ENCODE measurements at regions not wholly inside any gene's neighbourhood (a gene's known extent, or its start where the extent isn't known, plus 50 kb on each side); places are given as distances from the start of the nearest gene placed in this dataset.

GRCh38 chr14:101250948-101251811, 310.1 kb upstream of the DIO3 start:
- no peak for DNase-seq
- Histone ChIP-seq H3K9me3 (replicated peaks; ENCODE audit: control insufficient read depth, low read depth, low read length) (no peaks in the 10 kb centered on the region), H3K36me3 (ENCODE audit: control insufficient read depth, insufficient read depth, low read length) (no peaks in the 10 kb centered on the region), H3K27ac (ENCODE audit: low read length) (no peak overlapping the region), H3K4me1 (ENCODE audit: control insufficient read depth, insufficient read depth, low read length) (peaks cover 8% of the 10 kb centered on the region), H3K27me3 (ENCODE audit: control insufficient read depth, insufficient read depth, low read length) (no peaks in the 10 kb centered on the region), H3K4me3 (ENCODE audit: low read length) (no peak overlapping the region)
- WGBS (ENCODE audit: insufficient coverage), result 90% methylated on average over 13 of the region's 15 CpGs

GRCh38 chr14:101251812-101252442, 309.4 kb upstream of the DIO3 start:
- 83% methylated on average over 13 of the region's 15 CpGs for WGBS (ENCODE audit: insufficient coverage)
- no peak for DNase-seq

DNA sequence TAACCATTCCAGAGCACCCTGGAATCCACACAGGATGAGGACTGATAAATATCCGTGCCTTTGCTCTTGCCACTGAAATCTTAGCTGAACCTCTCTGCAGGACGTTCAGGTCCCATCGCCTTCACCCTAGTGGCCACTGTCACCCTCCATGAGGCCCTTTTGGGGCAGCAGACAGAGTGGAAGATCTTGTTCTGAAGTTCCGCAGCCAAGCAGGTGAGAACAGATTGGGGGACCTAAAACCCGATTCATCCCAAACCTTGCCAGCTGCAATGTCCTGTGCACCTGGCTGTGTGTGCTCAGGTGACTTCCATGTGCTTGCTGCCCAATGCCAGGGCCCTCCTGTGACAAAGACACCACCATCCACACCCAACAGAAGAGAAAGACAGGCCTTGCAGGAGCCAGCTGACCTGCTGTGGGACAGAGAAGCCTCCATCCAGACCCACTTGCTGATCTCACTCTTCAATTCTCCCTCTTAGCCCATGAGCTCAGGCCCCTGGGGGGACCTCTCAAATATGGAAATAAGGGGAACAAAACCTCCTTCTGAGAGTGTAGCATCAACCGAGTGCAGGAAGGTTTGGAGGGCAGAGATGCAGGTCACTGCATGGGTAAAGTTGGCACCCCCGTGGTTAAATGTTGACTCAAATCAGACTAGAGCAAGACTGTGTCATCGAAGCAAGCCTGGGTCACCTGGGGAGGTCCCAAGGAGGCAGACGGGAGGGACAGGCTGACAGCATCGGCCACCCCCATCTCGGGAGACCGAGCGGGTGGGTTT, 308.7 kb upstream of the DIO3 start:
- no peak overlapping the region for H3K27ac ChIP-seq (ENCODE audit: low read length)
- peaks cover 8% of the 10 kb centered on the region for H3K4me1 ChIP-seq (ENCODE audit: control insufficient read depth, insufficient read depth, low read length)
- H3K9me3 ChIP-seq (replicated peaks; ENCODE audit: control insufficient read depth, low read depth, low read length), result no peaks in the 10 kb centered on the region
- WGBS (ENCODE audit: insufficient coverage), result 84% methylated on average over 10 of the region's 13 CpGs
- DNase-seq, result no peak
- no peaks in the 10 kb centered on the region for H3K36me3 ChIP-seq (ENCODE audit: control insufficient read depth, insufficient read depth, low read length)
- H3K27me3 ChIP-seq (ENCODE audit: control insufficient read depth, insufficient read depth, low read length), result peaks cover 5% of the 10 kb centered on the region
- H3K4me3 ChIP-seq (ENCODE audit: low read length), result no peak overlapping the region

More at GRCh38 chr14:101251812-101252442, 309.4 kb upstream of the DIO3 start:
- Histone ChIP-seq H3K27me3 (ENCODE audit: control insufficient read depth, insufficient read depth, low read length) (no peaks in the 10 kb centered on the region), H3K36me3 (ENCODE audit: control insufficient read depth, insufficient read depth, low read length) (no peaks in the 10 kb centered on the region), H3K4me1 (ENCODE audit: control insufficient read depth, insufficient read depth, low read length) (peaks cover 8% of the 10 kb centered on the region), H3K27ac (ENCODE audit: low read length) (no peak overlapping the region), H3K4me3 (ENCODE audit: low read length) (no peak overlapping the region), H3K9me3 (replicated peaks; ENCODE audit: control insufficient read depth, low read depth, low read length) (no peaks in the 10 kb centered on the region)

DNA sequence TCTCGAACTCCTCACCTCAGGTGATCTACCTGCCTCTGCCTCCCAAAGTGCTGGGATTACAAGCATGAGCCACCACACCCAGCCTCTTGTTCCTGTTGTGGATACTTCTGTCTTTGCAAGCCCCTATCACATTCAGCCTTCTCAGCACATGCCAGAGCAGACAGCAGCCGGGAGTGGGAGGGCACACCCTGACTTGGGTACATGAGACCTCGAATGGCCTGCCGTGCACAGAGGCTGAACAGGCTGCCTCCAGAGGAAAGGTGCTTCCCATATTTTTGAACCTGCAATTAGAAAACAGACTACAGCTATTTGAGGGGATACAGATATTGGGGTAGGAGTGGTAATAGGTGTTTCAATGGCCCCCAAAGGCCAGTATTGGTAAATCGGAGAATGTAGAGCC, 307.3 kb upstream of the DIO3 start:
- no peaks in the 10 kb centered on the region for H3K9me3 ChIP-seq (replicated peaks; ENCODE audit: control insufficient read depth, low read depth, low read length)
- no peaks in the 10 kb centered on the region for H3K36me3 ChIP-seq (ENCODE audit: control insufficient read depth, insufficient read depth, low read length)
- H3K27me3 ChIP-seq (ENCODE audit: control insufficient read depth, insufficient read depth, low read length), result peaks cover 5% of the 10 kb centered on the region
- no peak overlapping the region for H3K4me3 ChIP-seq (ENCODE audit: low read length)
- DNase-seq, result no peak
- no peak overlapping the region for H3K27ac ChIP-seq (ENCODE audit: low read length)
- peaks cover 8% of the 10 kb centered on the region for H3K4me1 ChIP-seq (ENCODE audit: control insufficient read depth, insufficient read depth, low read length)
- WGBS (ENCODE audit: insufficient coverage), result 90% methylated on average over 2 of the region's 5 CpGs

DNA sequence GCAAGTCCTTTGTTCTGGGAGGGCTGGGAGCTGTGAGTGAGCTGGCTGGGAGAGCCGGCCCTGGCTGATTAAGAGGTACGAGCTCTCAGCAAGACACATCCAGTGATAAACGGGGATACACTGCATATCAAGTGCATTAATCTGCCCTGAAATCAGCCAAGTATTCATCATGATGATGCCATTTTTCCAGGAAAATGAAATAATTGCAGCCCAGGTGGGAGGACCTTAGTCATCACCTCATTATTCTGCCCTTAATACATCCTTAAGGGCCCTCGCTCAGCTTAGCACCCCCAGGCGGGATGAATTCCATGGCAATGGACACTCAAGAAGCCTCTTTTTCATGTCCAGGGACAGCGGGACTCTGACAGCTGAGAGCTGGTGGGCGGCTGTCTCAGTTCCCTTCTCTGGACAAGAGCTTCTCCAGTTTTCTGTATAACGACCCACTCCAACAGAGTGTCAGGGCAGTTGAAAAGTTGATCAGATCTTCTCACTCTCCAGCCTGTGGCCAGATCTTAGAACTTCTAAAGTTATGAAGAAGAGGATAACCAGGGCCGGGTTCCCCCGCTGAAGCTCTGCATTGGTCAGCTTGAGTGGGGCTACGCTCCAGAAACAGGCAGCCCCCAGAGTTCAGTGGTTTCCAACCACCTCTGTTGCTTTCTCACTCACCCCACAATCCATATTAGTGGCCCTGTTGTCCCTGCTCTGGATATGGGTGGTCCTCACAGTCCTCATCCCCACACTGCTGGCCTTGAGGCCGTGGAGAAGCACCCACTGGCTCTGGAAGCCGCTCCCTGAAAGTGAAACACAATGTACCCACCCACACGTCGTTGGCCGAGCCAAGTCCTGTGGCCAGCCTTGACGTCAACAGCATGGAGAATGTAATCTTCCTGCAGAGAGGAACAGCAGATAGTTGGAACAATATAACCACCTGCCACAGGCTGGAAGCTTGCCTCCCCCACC, 306.2 kb upstream of the DIO3 start:
- Histone ChIP-seq H3K4me3 (ENCODE audit: low read length) (no peak overlapping the region), H3K27ac (ENCODE audit: low read length) (no peak overlapping the region), H3K36me3 (ENCODE audit: control insufficient read depth, insufficient read depth, low read length) (no peaks in the 10 kb centered on the region), H3K9me3 (replicated peaks; ENCODE audit: control insufficient read depth, low read depth, low read length) (no peaks in the 10 kb centered on the region), H3K27me3 (ENCODE audit: control insufficient read depth, insufficient read depth, low read length) (peaks cover 5% of the 10 kb centered on the region), H3K4me1 (ENCODE audit: control insufficient read depth, insufficient read depth, low read length) (peaks cover 8% of the 10 kb centered on the region)
- peak; percentile 53 for DNase-seq
- 37% methylated on average over 7 of the region's 17 CpGs for WGBS (ENCODE audit: insufficient coverage)

DNA sequence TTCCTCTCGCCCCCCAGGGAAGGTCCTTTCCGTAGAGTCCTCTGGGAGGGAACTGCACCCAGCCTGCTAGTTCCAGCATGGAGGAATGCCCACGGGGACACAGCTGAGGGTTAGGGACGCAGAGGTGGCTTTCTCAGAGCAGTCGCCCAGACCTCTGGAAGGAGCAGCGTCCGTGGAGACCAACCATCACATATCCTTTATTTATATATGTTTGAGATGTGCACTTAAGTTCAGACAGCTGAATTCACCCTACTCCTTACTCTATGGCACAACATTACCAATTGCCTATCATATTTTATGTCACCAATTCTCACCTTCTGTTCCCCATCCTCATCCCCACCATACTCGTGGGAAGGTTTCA, 305.6 kb upstream of the DIO3 start:
- peaks cover 8% of the 10 kb centered on the region for H3K4me1 ChIP-seq (ENCODE audit: control insufficient read depth, insufficient read depth, low read length)
- no peak overlapping the region for H3K27ac ChIP-seq (ENCODE audit: low read length)
- H3K27me3 ChIP-seq (ENCODE audit: control insufficient read depth, insufficient read depth, low read length), result peaks cover 5% of the 10 kb centered on the region
- H3K9me3 ChIP-seq (replicated peaks; ENCODE audit: control insufficient read depth, low read depth, low read length), result no peaks in the 10 kb centered on the region
- no peaks in the 10 kb centered on the region for H3K36me3 ChIP-seq (ENCODE audit: control insufficient read depth, insufficient read depth, low read length)
- no peak for DNase-seq
- H3K4me3 ChIP-seq (ENCODE audit: low read length), result no peak overlapping the region
- 73% methylated on average over 2 of the region's 8 CpGs for WGBS (ENCODE audit: insufficient coverage)

- Histone ChIP-seq H3K4me1 (ENCODE audit: control insufficient read depth, insufficient read depth, low read length) (peaks cover 8% of the 10 kb centered on the region), H3K27me3 (ENCODE audit: control insufficient read depth, insufficient read depth, low read length) (peaks cover 5% of the 10 kb centered on the region), H3K9me3 (replicated peaks; ENCODE audit: control insufficient read depth, low read depth, low read length) (no peaks in the 10 kb centered on the region), H3K36me3 (ENCODE audit: control insufficient read depth, insufficient read depth, low read length) (no peaks in the 10 kb centered on the region), H3K4me3 (ENCODE audit: low read length) (no peak overlapping the region), H3K27ac (ENCODE audit: low read length) (no peak overlapping the region)
- no peak for DNase-seq
- WGBS (ENCODE audit: insufficient coverage), result no CpG with 5 or more reads among the region's 5 CpGs
Observed at GRCh38 chr14:101256266-101256665, 305.0 kb upstream of the DIO3 start.

DNA sequence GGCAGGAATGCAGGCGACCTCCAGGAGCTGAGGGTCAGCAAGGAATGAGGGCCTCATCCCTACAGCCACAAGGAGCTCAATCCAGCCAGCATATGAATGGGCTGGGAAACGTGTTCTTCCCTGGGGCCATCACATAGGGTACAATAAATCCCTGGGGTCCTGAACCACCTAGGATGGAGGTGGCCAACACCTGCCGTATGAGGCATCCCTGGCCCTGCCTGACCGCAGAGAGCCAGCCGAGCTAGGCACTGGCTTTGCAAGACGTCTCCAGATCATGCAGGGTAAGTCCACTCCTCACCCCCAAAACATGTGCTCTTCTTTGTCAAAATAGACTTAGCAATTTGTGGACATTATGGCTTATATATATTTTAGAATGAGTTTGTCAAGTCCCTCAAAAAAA, 303.7 kb upstream of the DIO3 start:
- 100% methylated on average over 1 of the region's 6 CpGs for WGBS (ENCODE audit: insufficient coverage)

DNA sequence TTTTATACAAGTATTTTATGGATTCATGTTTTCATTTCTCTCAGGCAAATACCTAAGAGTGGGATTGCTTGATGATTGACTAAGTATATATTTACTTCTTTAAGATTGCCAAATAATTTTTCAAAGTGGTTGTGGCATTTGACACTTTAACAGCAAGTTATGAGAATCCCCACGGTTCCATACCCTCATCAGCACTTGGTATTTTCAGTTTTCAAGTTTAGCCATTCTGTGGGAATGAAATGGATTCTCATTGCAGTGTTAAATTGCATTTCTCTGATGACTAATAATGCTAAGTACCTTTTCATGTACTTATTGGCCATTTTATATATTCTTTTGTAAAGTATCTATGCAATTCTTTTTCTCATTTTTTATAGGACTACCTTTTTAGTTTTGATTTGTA, 301.5 kb upstream of the DIO3 start:
- DNase-seq, result no peak
- WGBS (ENCODE audit: insufficient coverage), result no CpG with 5 or more reads among the region's 1 CpG
- H3K9me3 ChIP-seq (replicated peaks; ENCODE audit: control insufficient read depth, low read depth, low read length), result peaks cover 4% of the 10 kb centered on the region
- H3K36me3 ChIP-seq (ENCODE audit: control insufficient read depth, insufficient read depth, low read length), result no peaks in the 10 kb centered on the region
- peaks cover 5% of the 10 kb centered on the region for H3K4me1 ChIP-seq (ENCODE audit: control insufficient read depth, insufficient read depth, low read length)
- H3K27me3 ChIP-seq (ENCODE audit: control insufficient read depth, insufficient read depth, low read length), result peaks cover 5% of the 10 kb centered on the region
- H3K4me3 ChIP-seq (ENCODE audit: low read length), result no peak overlapping the region
- H3K27ac ChIP-seq (ENCODE audit: low read length), result no peak overlapping the region

More for the DNA sequence above, 303.7 kb upstream of the DIO3 start:
- no peak for DNase-seq
- Histone ChIP-seq H3K4me3 (ENCODE audit: low read length) (no peak overlapping the region), H3K4me1 (ENCODE audit: control insufficient read depth, insufficient read depth, low read length) (peaks cover 8% of the 10 kb centered on the region), H3K36me3 (ENCODE audit: control insufficient read depth, insufficient read depth, low read length) (no peaks in the 10 kb centered on the region), H3K27ac (ENCODE audit: low read length) (no peak overlapping the region), H3K9me3 (replicated peaks; ENCODE audit: control insufficient read depth, low read depth, low read length) (peaks cover 4% of the 10 kb centered on the region), H3K27me3 (ENCODE audit: control insufficient read depth, insufficient read depth, low read length) (peaks cover 5% of the 10 kb centered on the region)

Measured in muscle of leg (tissue), 3 donors.